NK-92 treated with Interleukin-12 subunit alpha and Interleukin-12 subunit beta, amount 100 ng/mL, for 24 hours (cell line): ENCODE measurements at regions not wholly inside any gene's neighbourhood (a gene's known extent, or its start where the extent isn't known, plus 50 kb on each side); places are given as distances from the start of the nearest gene placed in this dataset.

Experiments
- DNase-seq: peaks from one replicate; lab custom pipeline; 2025; lab: John Stamatoyannopoulos, UW

- no peak for DNase-seq
Measured at GRCh38 chr20:12886618-12887363, 122.0 kb upstream of the SPTLC3 start.

GRCh38 chr20:12891643-12892042 lies 117.1 kb upstream of the SPTLC3 start:
- no peak for DNase-seq

- DNase-seq: no peak
Measured at GRCh38 chr20:12893019-12893418, 115.8 kb upstream of the SPTLC3 start.

GRCh38 chr20:12893653-12894052 lies 115.1 kb upstream of the SPTLC3 start:
- no peak for DNase-seq

- no peak for DNase-seq
Measured at GRCh38 chr20:12894089-12894488, 114.7 kb upstream of the SPTLC3 start.

GRCh38 chr20:12896180-12896579 lies 112.6 kb upstream of the SPTLC3 start:
- no peak for DNase-seq

GRCh38 chr20:12902992-12903391 lies 105.8 kb upstream of the SPTLC3 start:
- DNase-seq: no peak

GRCh38 chr20:12906361-12906760 lies 102.4 kb upstream of the SPTLC3 start:
- DNase-seq: no peak

- no peak for DNase-seq
Measured at GRCh38 chr20:12911372-12911771, 97.4 kb upstream of the SPTLC3 start.

- no peak for DNase-seq
Measured at GRCh38 chr20:12913781-12914443, 94.9 kb upstream of the SPTLC3 start.

- DNase-seq: no peak
Measured at GRCh38 chr20:12914804-12915203, 94.0 kb upstream of the SPTLC3 start.

GRCh38 chr20:12916699-12917098 lies 92.1 kb upstream of the SPTLC3 start:
- no peak for DNase-seq

GRCh38 chr20:12924126-12924525 lies 84.6 kb upstream of the SPTLC3 start:
- DNase-seq: no peak

GRCh38 chr20:12925210-12925755 lies 83.5 kb upstream of the SPTLC3 start:
- peak; percentile 9 for DNase-seq

- no peak for DNase-seq
Measured at GRCh38 chr20:12925863-12926793, 82.6 kb upstream of the SPTLC3 start.

GRCh38 chr20:12927489-12927888 lies 81.3 kb upstream of the SPTLC3 start:
- DNase-seq: no peak

GRCh38 chr20:12928358-12928754 lies 80.4 kb upstream of the SPTLC3 start:
- DNase-seq: no peak

- DNase-seq: no peak
Measured at GRCh38 chr20:12928755-12929401, 79.9 kb upstream of the SPTLC3 start.

- no peak for DNase-seq
Measured at GRCh38 chr20:12936020-12936419, 72.8 kb upstream of the SPTLC3 start.

GRCh38 chr20:12936524-12936923 lies 72.2 kb upstream of the SPTLC3 start:
- no peak for DNase-seq

- no peak for DNase-seq
Measured at GRCh38 chr20:12941025-12941424, 67.7 kb upstream of the SPTLC3 start.

GRCh38 chr20:12942123-12942522 lies 66.6 kb upstream of the SPTLC3 start:
- no peak for DNase-seq
